GM23338 (cell line): ENCODE measurements at regions not wholly inside any gene's neighbourhood (a gene's known extent, or its start where the extent isn't known, plus 50 kb on each side); places are given as distances from the start of the nearest gene placed in this dataset.

Source experiments
- ATAC-seq: fragments of 200-7000 bp; cut with Tn5 transposase; 3 replicates; pipeline ENCODE4 v1.9.1; 2020
- DNase-seq: peaks from one replicate; pipeline ENCODE4 v3.0.0-alpha.2; 2015; ENCODE audit warnings: low spot score
- H2AFZ ChIP-seq: fragments of 200-600 bp; sonication (generic); 2 replicates; pipeline ENCODE4 v1.8.0; 2016; ENCODE audit warnings: antibody characterized with exemption, mild to moderate bottlenecking, moderate library complexity
- H3F3A ChIP-seq: fragments of 200-600 bp; sonication (generic); replicated peaks from 2 replicates; pipeline ENCODE4 v1.8.0; 2017; ENCODE audit warnings: antibody characterized with exemption, mixed run types, low read depth
- H3K27ac ChIP-seq: fragments of 200-600 bp; sonication (generic); 2 replicates; pipeline ENCODE4 v1.6.1; 2016; ENCODE audit warnings: low read depth
- H3K27me3 ChIP-seq: fragments of 200-600 bp; sonication (generic); 2 replicates; pipeline ENCODE4 v1.8.0; 2016; ENCODE audit warnings: mild to moderate bottlenecking, mixed run types, moderate library complexity; ENCODE audit not compliant: insufficient read depth
- H3K36me3 ChIP-seq: fragments of 200-600 bp; sonication (generic); 2 replicates; pipeline ENCODE4 v1.8.0; 2016; ENCODE audit warnings: mild to moderate bottlenecking; ENCODE audit not compliant: insufficient read depth
- H3K4me1 ChIP-seq: fragments of 200-600 bp; sonication (generic); 2 replicates; pipeline ENCODE4 v1.8.0; 2016; ENCODE audit warnings: mild to moderate bottlenecking, moderate library complexity; ENCODE audit not compliant: insufficient read depth
- H3K4me2 ChIP-seq: fragments of 200-600 bp; sonication (generic); 2 replicates; pipeline ENCODE4 v1.7.1; 2017; ENCODE audit warnings: mixed run types
- H3K4me3 ChIP-seq: fragments of 200-600 bp; sonication (generic); 2 replicates; pipeline ENCODE4 v1.6.1; 2016; ENCODE audit warnings: mixed run types
- H3K79me2 ChIP-seq: fragments of 200-600 bp; sonication (generic); replicated peaks from 2 replicates; pipeline ENCODE4 v1.8.0; 2017; ENCODE audit warnings: mild to moderate bottlenecking; ENCODE audit not compliant: insufficient read depth
- H3K9me2 ChIP-seq: fragments of 200-600 bp; sonication (generic); 2 replicates; pipeline ENCODE4 v1.8.0; 2017; ENCODE audit not compliant: insufficient read depth
- H4K20me1 ChIP-seq: fragments of 200-600 bp; sonication (generic); replicated peaks from 2 replicates; pipeline ENCODE4 v1.8.0; 2017; ENCODE audit warnings: mild to moderate bottlenecking; ENCODE audit not compliant: insufficient read depth
- H3K27ac Mint-ChIP-seq: 2 replicates; pipeline ENCODE4 v1.8.0; 2020; ENCODE audit warnings: inconsistent platforms, mild to moderate bottlenecking, moderate library complexity, mixed read lengths
- H3K27me3 Mint-ChIP-seq: 3 replicates; pipeline ENCODE4 v1.8.0; 2022; ENCODE audit warnings: low read depth, mild to moderate bottlenecking, moderate library complexity, mixed read lengths, inconsistent platforms; ENCODE audit not compliant: insufficient read depth, poor library complexity
- H3K36me3 Mint-ChIP-seq: 3 replicates; pipeline ENCODE4 v1.8.0; 2021; ENCODE audit warnings: low read depth, mild to moderate bottlenecking, inconsistent platforms, moderate library complexity, mixed read lengths
- H3K4me1 Mint-ChIP-seq: 3 replicates; pipeline ENCODE4 v1.8.0; 2020; ENCODE audit warnings: mild to moderate bottlenecking, inconsistent platforms, mixed read lengths
- H3K4me3 Mint-ChIP-seq: 3 replicates; pipeline ENCODE4 v1.8.0; 2021; ENCODE audit warnings: moderate library complexity, mild to moderate bottlenecking, inconsistent platforms, mixed read lengths
- H3K9me3 Mint-ChIP-seq: 3 replicates; pipeline ENCODE4 v1.8.0; 2020; ENCODE audit warnings: moderate library complexity, mild to moderate bottlenecking, inconsistent platforms, mixed read lengths
- CREB1 ChIP-seq: fragments of 250-450 bp; sonication (Bioruptor Pico); IDR thresholded peaks from 2 replicates; pipeline ENCODE4 v1.5.0; 2020; ENCODE audit warnings: low read depth, mild to moderate bottlenecking, moderate library complexity
- EZH2 ChIP-seq: fragments of 200-600 bp; sonication (generic); IDR thresholded peaks from one replicate; pipeline ENCODE4 v1.8.0; 2017; ENCODE audit warnings: antibody characterized with exemption, mild to moderate bottlenecking, low read depth; ENCODE audit not compliant: unreplicated experiment
- EZH2phosphoT487 ChIP-seq: fragments of 200-600 bp; sonication (generic); IDR thresholded peaks from one replicate; pipeline ENCODE4 v1.8.1; 2018; ENCODE audit warnings: antibody characterized with exemption; ENCODE audit not compliant: unreplicated experiment
- JUNB ChIP-seq: IDR thresholded peaks from one replicate; pipeline ENCODE4 v1.6.1; 2016; ENCODE audit warnings: antibody characterized with exemption; ENCODE audit not compliant: unreplicated experiment
- NANOG ChIP-seq: IDR thresholded peaks from 2 replicates; pipeline ENCODE4 v1.6.1; 2016; ENCODE audit warnings: antibody characterized with exemption, borderline replicate concordance
- POLR2AphosphoS5 ChIP-seq: IDR thresholded peaks from 2 replicates; pipeline ENCODE4 v1.6.1; 2016; ENCODE audit warnings: antibody characterized with exemption, low read depth
- STAT1 ChIP-seq: IDR thresholded peaks from one replicate; pipeline ENCODE4 v1.6.1; 2016; ENCODE audit warnings: antibody characterized with exemption; ENCODE audit not compliant: unreplicated experiment
- ZNF114 ChIP-seq: fragments of 250-450 bp; sonication (Bioruptor Pico); IDR thresholded peaks from 2 replicates; pipeline ENCODE4 v1.5.0; 2020; ENCODE audit warnings: mild to moderate bottlenecking, moderate library complexity
- ZNF331 ChIP-seq: fragments of 250-450 bp; sonication (Bioruptor Pico); IDR thresholded peaks from 2 replicates; pipeline ENCODE4 v1.5.0; 2020; ENCODE audit warnings: low read depth, mild to moderate bottlenecking, moderate library complexity
- TF ChIP-seq, protein P1 (sequence below): fragments of 250-450 bp; sonication (Bioruptor Pico); IDR thresholded peaks from 2 replicates; pipeline ENCODE4 v1.5.0; 2020; ENCODE audit warnings: mild to moderate bottlenecking, moderate library complexity
- TF ChIP-seq, protein P2 (sequence below): IDR thresholded peaks from 2 replicates; pipeline ENCODE4 v1.6.1; 2016; ENCODE audit warnings: antibody characterized with exemption
- TF ChIP-seq, protein P3 (sequence below): IDR thresholded peaks from one replicate; pipeline ENCODE4 v1.6.1; 2018; ENCODE audit warnings: antibody characterized with exemption; ENCODE audit not compliant: unreplicated experiment
- TF ChIP-seq, protein P4 (sequence below), 2 experiments: fragments of 200-600 bp in 1 of 2; sonication (generic) in 1 of 2; conservative IDR thresholded peaks; 2 replicates each; pipeline versions ENCODE4 v1.5.1 to v1.6.1; 2016 to 2017; ENCODE audit warnings: antibody characterized with exemption in 2 of 2, low read depth in 2 of 2, mild to moderate bottlenecking in 2 of 2, moderate library complexity in 1 of 2

DNA sequence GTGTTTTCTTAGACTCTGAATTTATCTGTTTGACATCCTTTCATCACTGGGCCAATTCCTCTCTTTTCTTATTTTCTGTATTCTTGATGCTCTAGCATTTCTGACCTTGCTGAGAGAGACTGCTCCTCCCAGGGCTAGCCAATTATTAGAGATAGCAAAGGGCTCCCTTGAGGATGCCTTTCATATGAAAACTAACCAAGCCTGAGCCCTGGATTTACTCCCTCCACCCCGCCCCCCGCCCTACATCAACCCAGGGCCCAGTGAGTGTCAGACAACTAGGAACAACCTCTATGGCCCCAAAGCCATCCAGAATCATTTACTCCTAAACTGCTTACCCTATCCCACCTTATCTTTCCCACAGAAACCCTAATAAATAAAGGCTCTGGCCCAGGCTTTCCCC, 69.7 kb upstream of the LARS2 start:
- Mint-ChIP-seq H3K4me1 (peaks cover 44% of the 10 kb centered on the region), H3K36me3 (peaks cover 9% of the 10 kb centered on the region; the same call in 2 of the 3 replicates), H3K27me3 (peaks cover 2% of the 10 kb centered on the region), H3K9me3 (no peaks in the 10 kb centered on the region; the same call in 2 of the 3 replicates), H3K4me3 (no peak overlapping the region), H3K27ac (no peak overlapping the region)
- TF ChIP-seq POLR2AphosphoS5 = no peak
- no peak for TF ChIP-seq EZH2phosphoT487
- no peak for TF ChIP-seq JUNB
- TF ChIP-seq, protein P1, sequence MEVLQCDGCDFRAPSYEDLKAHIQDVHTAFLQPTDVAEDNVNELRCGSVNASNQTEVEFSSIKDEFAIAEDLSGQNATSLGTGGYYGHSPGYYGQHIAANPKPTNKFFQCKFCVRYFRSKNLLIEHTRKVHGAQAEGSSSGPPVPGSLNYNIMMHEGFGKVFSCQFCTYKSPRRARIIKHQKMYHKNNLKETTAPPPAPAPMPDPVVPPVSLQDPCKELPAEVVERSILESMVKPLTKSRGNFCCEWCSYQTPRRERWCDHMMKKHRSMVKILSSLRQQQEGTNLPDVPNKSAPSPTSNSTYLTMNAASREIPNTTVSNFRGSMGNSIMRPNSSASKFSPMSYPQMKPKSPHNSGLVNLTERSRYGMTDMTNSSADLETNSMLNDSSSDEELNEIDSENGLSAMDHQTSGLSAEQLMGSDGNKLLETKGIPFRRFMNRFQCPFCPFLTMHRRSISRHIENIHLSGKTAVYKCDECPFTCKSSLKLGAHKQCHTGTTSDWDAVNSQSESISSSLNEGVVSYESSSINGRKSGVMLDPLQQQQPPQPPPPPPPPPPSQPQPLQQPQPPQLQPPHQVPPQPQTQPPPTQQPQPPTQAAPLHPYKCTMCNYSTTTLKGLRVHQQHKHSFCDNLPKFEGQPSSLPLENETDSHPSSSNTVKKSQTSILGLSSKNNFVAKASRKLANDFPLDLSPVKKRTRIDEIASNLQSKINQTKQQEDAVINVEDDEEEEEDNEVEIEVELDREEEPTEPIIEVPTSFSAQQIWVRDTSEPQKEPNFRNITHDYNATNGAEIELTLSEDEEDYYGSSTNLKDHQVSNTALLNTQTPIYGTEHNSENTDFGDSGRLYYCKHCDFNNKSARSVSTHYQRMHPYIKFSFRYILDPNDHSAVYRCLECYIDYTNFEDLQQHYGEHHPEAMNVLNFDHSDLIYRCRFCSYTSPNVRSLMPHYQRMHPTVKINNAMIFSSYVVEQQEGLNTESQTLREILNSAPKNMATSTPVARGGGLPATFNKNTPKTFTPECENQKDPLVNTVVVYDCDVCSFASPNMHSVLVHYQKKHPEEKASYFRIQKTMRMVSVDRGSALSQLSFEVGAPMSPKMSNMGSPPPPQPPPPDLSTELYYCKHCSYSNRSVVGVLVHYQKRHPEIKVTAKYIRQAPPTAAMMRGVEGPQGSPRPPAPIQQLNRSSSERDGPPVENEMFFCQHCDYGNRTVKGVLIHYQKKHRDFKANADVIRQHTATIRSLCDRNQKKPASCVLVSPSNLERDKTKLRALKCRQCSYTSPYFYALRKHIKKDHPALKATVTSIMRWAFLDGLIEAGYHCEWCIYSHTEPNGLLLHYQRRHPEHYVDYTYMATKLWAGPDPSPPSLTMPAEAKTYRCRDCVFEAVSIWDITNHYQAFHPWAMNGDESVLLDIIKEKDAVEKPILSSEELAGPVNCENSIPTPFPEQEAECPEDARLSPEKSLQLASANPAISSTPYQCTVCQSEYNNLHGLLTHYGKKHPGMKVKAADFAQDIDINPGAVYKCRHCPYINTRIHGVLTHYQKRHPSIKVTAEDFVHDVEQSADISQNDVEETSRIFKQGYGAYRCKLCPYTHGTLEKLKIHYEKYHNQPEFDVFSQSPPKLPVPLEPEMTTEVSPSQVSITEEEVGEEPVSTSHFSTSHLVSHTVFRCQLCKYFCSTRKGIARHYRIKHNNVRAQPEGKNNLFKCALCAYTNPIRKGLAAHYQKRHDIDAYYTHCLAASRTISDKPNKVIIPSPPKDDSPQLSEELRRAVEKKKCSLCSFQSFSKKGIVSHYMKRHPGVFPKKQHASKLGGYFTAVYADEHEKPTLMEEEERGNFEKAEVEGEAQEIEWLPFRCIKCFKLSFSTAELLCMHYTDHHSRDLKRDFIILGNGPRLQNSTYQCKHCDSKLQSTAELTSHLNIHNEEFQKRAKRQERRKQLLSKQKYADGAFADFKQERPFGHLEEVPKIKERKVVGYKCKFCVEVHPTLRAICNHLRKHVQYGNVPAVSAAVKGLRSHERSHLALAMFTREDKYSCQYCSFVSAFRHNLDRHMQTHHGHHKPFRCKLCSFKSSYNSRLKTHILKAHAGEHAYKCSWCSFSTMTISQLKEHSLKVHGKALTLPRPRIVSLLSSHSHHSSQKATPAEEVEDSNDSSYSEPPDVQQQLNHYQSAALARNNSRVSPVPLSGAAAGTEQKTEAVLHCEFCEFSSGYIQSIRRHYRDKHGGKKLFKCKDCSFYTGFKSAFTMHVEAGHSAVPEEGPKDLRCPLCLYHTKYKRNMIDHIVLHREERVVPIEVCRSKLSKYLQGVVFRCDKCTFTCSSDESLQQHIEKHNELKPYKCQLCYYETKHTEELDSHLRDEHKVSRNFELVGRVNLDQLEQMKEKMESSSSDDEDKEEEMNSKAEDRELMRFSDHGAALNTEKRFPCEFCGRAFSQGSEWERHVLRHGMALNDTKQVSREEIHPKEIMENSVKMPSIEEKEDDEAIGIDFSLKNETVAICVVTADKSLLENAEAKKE (CRISPR knock-in tag) = no peak
- TF ChIP-seq, protein P2, sequence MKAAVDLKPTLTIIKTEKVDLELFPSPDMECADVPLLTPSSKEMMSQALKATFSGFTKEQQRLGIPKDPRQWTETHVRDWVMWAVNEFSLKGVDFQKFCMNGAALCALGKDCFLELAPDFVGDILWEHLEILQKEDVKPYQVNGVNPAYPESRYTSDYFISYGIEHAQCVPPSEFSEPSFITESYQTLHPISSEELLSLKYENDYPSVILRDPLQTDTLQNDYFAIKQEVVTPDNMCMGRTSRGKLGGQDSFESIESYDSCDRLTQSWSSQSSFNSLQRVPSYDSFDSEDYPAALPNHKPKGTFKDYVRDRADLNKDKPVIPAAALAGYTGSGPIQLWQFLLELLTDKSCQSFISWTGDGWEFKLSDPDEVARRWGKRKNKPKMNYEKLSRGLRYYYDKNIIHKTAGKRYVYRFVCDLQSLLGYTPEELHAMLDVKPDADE = no peak
- no peak for TF ChIP-seq ZNF331 (CRISPR knock-in tag)
- TF ChIP-seq, protein P3, sequence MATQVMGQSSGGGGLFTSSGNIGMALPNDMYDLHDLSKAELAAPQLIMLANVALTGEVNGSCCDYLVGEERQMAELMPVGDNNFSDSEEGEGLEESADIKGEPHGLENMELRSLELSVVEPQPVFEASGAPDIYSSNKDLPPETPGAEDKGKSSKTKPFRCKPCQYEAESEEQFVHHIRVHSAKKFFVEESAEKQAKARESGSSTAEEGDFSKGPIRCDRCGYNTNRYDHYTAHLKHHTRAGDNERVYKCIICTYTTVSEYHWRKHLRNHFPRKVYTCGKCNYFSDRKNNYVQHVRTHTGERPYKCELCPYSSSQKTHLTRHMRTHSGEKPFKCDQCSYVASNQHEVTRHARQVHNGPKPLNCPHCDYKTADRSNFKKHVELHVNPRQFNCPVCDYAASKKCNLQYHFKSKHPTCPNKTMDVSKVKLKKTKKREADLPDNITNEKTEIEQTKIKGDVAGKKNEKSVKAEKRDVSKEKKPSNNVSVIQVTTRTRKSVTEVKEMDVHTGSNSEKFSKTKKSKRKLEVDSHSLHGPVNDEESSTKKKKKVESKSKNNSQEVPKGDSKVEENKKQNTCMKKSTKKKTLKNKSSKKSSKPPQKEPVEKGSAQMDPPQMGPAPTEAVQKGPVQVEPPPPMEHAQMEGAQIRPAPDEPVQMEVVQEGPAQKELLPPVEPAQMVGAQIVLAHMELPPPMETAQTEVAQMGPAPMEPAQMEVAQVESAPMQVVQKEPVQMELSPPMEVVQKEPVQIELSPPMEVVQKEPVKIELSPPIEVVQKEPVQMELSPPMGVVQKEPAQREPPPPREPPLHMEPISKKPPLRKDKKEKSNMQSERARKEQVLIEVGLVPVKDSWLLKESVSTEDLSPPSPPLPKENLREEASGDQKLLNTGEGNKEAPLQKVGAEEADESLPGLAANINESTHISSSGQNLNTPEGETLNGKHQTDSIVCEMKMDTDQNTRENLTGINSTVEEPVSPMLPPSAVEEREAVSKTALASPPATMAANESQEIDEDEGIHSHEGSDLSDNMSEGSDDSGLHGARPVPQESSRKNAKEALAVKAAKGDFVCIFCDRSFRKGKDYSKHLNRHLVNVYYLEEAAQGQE = no peak
- TF ChIP-seq, protein P4, sequence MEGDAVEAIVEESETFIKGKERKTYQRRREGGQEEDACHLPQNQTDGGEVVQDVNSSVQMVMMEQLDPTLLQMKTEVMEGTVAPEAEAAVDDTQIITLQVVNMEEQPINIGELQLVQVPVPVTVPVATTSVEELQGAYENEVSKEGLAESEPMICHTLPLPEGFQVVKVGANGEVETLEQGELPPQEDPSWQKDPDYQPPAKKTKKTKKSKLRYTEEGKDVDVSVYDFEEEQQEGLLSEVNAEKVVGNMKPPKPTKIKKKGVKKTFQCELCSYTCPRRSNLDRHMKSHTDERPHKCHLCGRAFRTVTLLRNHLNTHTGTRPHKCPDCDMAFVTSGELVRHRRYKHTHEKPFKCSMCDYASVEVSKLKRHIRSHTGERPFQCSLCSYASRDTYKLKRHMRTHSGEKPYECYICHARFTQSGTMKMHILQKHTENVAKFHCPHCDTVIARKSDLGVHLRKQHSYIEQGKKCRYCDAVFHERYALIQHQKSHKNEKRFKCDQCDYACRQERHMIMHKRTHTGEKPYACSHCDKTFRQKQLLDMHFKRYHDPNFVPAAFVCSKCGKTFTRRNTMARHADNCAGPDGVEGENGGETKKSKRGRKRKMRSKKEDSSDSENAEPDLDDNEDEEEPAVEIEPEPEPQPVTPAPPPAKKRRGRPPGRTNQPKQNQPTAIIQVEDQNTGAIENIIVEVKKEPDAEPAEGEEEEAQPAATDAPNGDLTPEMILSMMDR (conservative IDR thresholded peaks at IDR 0.05; ENCODE audit: low read depth in 2 of 2) = no peak
- TF ChIP-seq EZH2 = no peak
- TF ChIP-seq STAT1 = no peak
- TF ChIP-seq NANOG = no peak
- no peak for TF ChIP-seq ZNF114 (CRISPR knock-in tag)
- no peak for TF ChIP-seq CREB1
- peaks cover 8% of the 10 kb centered on the region; the same call in 1 of the 2 replicates for H3F3A ChIP-seq
- no peaks in the 10 kb centered on the region for H3K79me2 ChIP-seq
- DNase-seq (peak; percentile 46), ATAC-seq (peak; percentile 83)
- peak overlapping the region; percentile 70 for H3K4me2 ChIP-seq
- H4K20me1 ChIP-seq = no peaks in the 10 kb centered on the region
- peaks cover 28% of the 10 kb centered on the region for H3K4me1 ChIP-seq
- H3K27ac ChIP-seq = no peak overlapping the region; the same call in 1 of the 2 replicates
- peaks cover 9% of the 10 kb centered on the region for H3K9me2 ChIP-seq
- no peaks in the 10 kb centered on the region for H3K36me3 ChIP-seq
- H3K4me3 ChIP-seq = no peak overlapping the region
- no peak overlapping the region for H2AFZ ChIP-seq
- no peaks in the 10 kb centered on the region for H3K27me3 ChIP-seq
